GM23338 (cell line): ENCODE measurements at regions not wholly inside any gene's neighbourhood (a gene's known extent, or its start where the extent isn't known, plus 50 kb on each side); places are given as distances from the start of the nearest gene placed in this dataset.

Source experiments
- ATAC-seq: fragments of 200-7000 bp; cut with Tn5 transposase; 3 replicates; pipeline ENCODE4 v1.9.1; 2020
- DNase-seq: peaks from one replicate; pipeline ENCODE4 v3.0.0-alpha.2; 2015; ENCODE audit warnings: low spot score
- H2AFZ ChIP-seq: fragments of 200-600 bp; sonication (generic); 2 replicates; pipeline ENCODE4 v1.8.0; 2016; ENCODE audit warnings: antibody characterized with exemption, mild to moderate bottlenecking, moderate library complexity
- H3F3A ChIP-seq: fragments of 200-600 bp; sonication (generic); replicated peaks from 2 replicates; pipeline ENCODE4 v1.8.0; 2017; ENCODE audit warnings: antibody characterized with exemption, mixed run types, low read depth
- H3K27ac ChIP-seq: fragments of 200-600 bp; sonication (generic); 2 replicates; pipeline ENCODE4 v1.6.1; 2016; ENCODE audit warnings: low read depth
- H3K27me3 ChIP-seq: fragments of 200-600 bp; sonication (generic); 2 replicates; pipeline ENCODE4 v1.8.0; 2016; ENCODE audit warnings: mild to moderate bottlenecking, mixed run types, moderate library complexity; ENCODE audit not compliant: insufficient read depth
- H3K36me3 ChIP-seq: fragments of 200-600 bp; sonication (generic); 2 replicates; pipeline ENCODE4 v1.8.0; 2016; ENCODE audit warnings: mild to moderate bottlenecking; ENCODE audit not compliant: insufficient read depth
- H3K4me1 ChIP-seq: fragments of 200-600 bp; sonication (generic); 2 replicates; pipeline ENCODE4 v1.8.0; 2016; ENCODE audit warnings: mild to moderate bottlenecking, moderate library complexity; ENCODE audit not compliant: insufficient read depth
- H3K4me2 ChIP-seq: fragments of 200-600 bp; sonication (generic); 2 replicates; pipeline ENCODE4 v1.7.1; 2017; ENCODE audit warnings: mixed run types
- H3K4me3 ChIP-seq: fragments of 200-600 bp; sonication (generic); 2 replicates; pipeline ENCODE4 v1.6.1; 2016; ENCODE audit warnings: mixed run types
- H3K79me2 ChIP-seq: fragments of 200-600 bp; sonication (generic); replicated peaks from 2 replicates; pipeline ENCODE4 v1.8.0; 2017; ENCODE audit warnings: mild to moderate bottlenecking; ENCODE audit not compliant: insufficient read depth
- H3K9me2 ChIP-seq: fragments of 200-600 bp; sonication (generic); 2 replicates; pipeline ENCODE4 v1.8.0; 2017; ENCODE audit not compliant: insufficient read depth
- H4K20me1 ChIP-seq: fragments of 200-600 bp; sonication (generic); replicated peaks from 2 replicates; pipeline ENCODE4 v1.8.0; 2017; ENCODE audit warnings: mild to moderate bottlenecking; ENCODE audit not compliant: insufficient read depth
- H3K27ac Mint-ChIP-seq: 2 replicates; pipeline ENCODE4 v1.8.0; 2020; ENCODE audit warnings: inconsistent platforms, mild to moderate bottlenecking, moderate library complexity, mixed read lengths
- H3K27me3 Mint-ChIP-seq: 3 replicates; pipeline ENCODE4 v1.8.0; 2022; ENCODE audit warnings: low read depth, mild to moderate bottlenecking, moderate library complexity, mixed read lengths, inconsistent platforms; ENCODE audit not compliant: insufficient read depth, poor library complexity
- H3K36me3 Mint-ChIP-seq: 3 replicates; pipeline ENCODE4 v1.8.0; 2021; ENCODE audit warnings: low read depth, mild to moderate bottlenecking, inconsistent platforms, moderate library complexity, mixed read lengths
- H3K4me1 Mint-ChIP-seq: 3 replicates; pipeline ENCODE4 v1.8.0; 2020; ENCODE audit warnings: mild to moderate bottlenecking, inconsistent platforms, mixed read lengths
- H3K4me3 Mint-ChIP-seq: 3 replicates; pipeline ENCODE4 v1.8.0; 2021; ENCODE audit warnings: moderate library complexity, mild to moderate bottlenecking, inconsistent platforms, mixed read lengths
- H3K9me3 Mint-ChIP-seq: 3 replicates; pipeline ENCODE4 v1.8.0; 2020; ENCODE audit warnings: moderate library complexity, mild to moderate bottlenecking, inconsistent platforms, mixed read lengths
- CREB1 ChIP-seq: fragments of 250-450 bp; sonication (Bioruptor Pico); IDR thresholded peaks from 2 replicates; pipeline ENCODE4 v1.5.0; 2020; ENCODE audit warnings: low read depth, mild to moderate bottlenecking, moderate library complexity
- CTCF ChIP-seq, 2 experiments: fragments of 200-600 bp in 1 of 2; sonication (generic) in 1 of 2; conservative IDR thresholded peaks; 2 replicates each; pipeline versions ENCODE4 v1.5.1 to v1.6.1; 2016 to 2017; ENCODE audit warnings: antibody characterized with exemption in 2 of 2, low read depth in 2 of 2, mild to moderate bottlenecking in 2 of 2, moderate library complexity in 1 of 2
- ETS1 ChIP-seq: IDR thresholded peaks from 2 replicates; pipeline ENCODE4 v1.6.1; 2016; ENCODE audit warnings: antibody characterized with exemption
- EZH2 ChIP-seq: fragments of 200-600 bp; sonication (generic); IDR thresholded peaks from one replicate; pipeline ENCODE4 v1.8.0; 2017; ENCODE audit warnings: antibody characterized with exemption, mild to moderate bottlenecking, low read depth; ENCODE audit not compliant: unreplicated experiment
- EZH2phosphoT487 ChIP-seq: fragments of 200-600 bp; sonication (generic); IDR thresholded peaks from one replicate; pipeline ENCODE4 v1.8.1; 2018; ENCODE audit warnings: antibody characterized with exemption; ENCODE audit not compliant: unreplicated experiment
- JUNB ChIP-seq: IDR thresholded peaks from one replicate; pipeline ENCODE4 v1.6.1; 2016; ENCODE audit warnings: antibody characterized with exemption; ENCODE audit not compliant: unreplicated experiment
- NANOG ChIP-seq: IDR thresholded peaks from 2 replicates; pipeline ENCODE4 v1.6.1; 2016; ENCODE audit warnings: antibody characterized with exemption, borderline replicate concordance
- POLR2AphosphoS5 ChIP-seq: IDR thresholded peaks from 2 replicates; pipeline ENCODE4 v1.6.1; 2016; ENCODE audit warnings: antibody characterized with exemption, low read depth
- REST ChIP-seq: IDR thresholded peaks from one replicate; pipeline ENCODE4 v1.6.1; 2018; ENCODE audit warnings: antibody characterized with exemption; ENCODE audit not compliant: unreplicated experiment
- STAT1 ChIP-seq: IDR thresholded peaks from one replicate; pipeline ENCODE4 v1.6.1; 2016; ENCODE audit warnings: antibody characterized with exemption; ENCODE audit not compliant: unreplicated experiment
- ZNF114 ChIP-seq: fragments of 250-450 bp; sonication (Bioruptor Pico); IDR thresholded peaks from 2 replicates; pipeline ENCODE4 v1.5.0; 2020; ENCODE audit warnings: mild to moderate bottlenecking, moderate library complexity
- ZNF331 ChIP-seq: fragments of 250-450 bp; sonication (Bioruptor Pico); IDR thresholded peaks from 2 replicates; pipeline ENCODE4 v1.5.0; 2020; ENCODE audit warnings: low read depth, mild to moderate bottlenecking, moderate library complexity
- ZNF462 ChIP-seq: fragments of 250-450 bp; sonication (Bioruptor Pico); IDR thresholded peaks from 2 replicates; pipeline ENCODE4 v1.5.0; 2020; ENCODE audit warnings: mild to moderate bottlenecking, moderate library complexity

GRCh38 chr5:59992206-59992605 is 98.7 kb upstream of the PDE4D start:
- Mint-ChIP-seq H3K27ac (no peak overlapping the region), H3K27me3 (no peaks in the 10 kb centered on the region), H3K4me3 (no peak overlapping the region), H3K4me1 (peaks cover 3% of the 10 kb centered on the region; the same call in 2 of the 3 replicates), H3K9me3 (no peaks in the 10 kb centered on the region), H3K36me3 (no peaks in the 10 kb centered on the region)
- H3K27ac ChIP-seq: no peak overlapping the region
- no peak overlapping the region for H3K4me3 ChIP-seq
- H3F3A ChIP-seq: no peaks in the 10 kb centered on the region
- TF ChIP-seq ZNF462 (no peak), STAT1 (no peak), JUNB (no peak), POLR2AphosphoS5 (no peak), ETS1 (no peak), CTCF (conservative IDR thresholded peaks at IDR 0.05; ENCODE audit: low read depth in 2 of 2) (no peak), ZNF114 (CRISPR knock-in tag) (no peak), EZH2 (no peak), REST (no peak), CREB1 (CRISPR knock-in tag) (no peak), NANOG (no peak), EZH2phosphoT487 (no peak), ZNF331 (CRISPR knock-in tag) (no peak)
- H3K9me2 ChIP-seq: no peaks in the 10 kb centered on the region; the same call in 1 of the 2 replicates
- H3K4me2 ChIP-seq: no peak overlapping the region
- ATAC-seq (no peak), DNase-seq (no peak)
- H3K27me3 ChIP-seq: no peaks in the 10 kb centered on the region
- no peaks in the 10 kb centered on the region for H3K36me3 ChIP-seq
- no peak overlapping the region for H2AFZ ChIP-seq
- H3K4me1 ChIP-seq: no peaks in the 10 kb centered on the region
- no peaks in the 10 kb centered on the region for H3K79me2 ChIP-seq
- no peaks in the 10 kb centered on the region for H4K20me1 ChIP-seq
